HepG2 (cell line): ENCODE measurements at regions not wholly inside any gene's neighbourhood (a gene's known extent, or its start where the extent isn't known, plus 50 kb on each side); places are given as distances from the start of the nearest gene placed in this dataset.

Experiments
- ATAC-seq: fragments of 200-7000 bp; cut with Tn5 transposase; 3 replicates; pipeline ENCODE4 v1.9.1; 2020; ENCODE audit warnings: mild to moderate bottlenecking, moderate library complexity
- BruUV-seq: library from RNA; stranded (reverse); fragments of 400-500 nt; replicated peaks from 2 replicates; lab custom pipeline; 2021; lab: Mats Ljungman, UMichigan
- CTCF ChIA-PET: fragments of 300-600 bp; formaldehyde crosslinking; extraction: SDS; loops from one replicate; lab custom pipeline; 2021; ENCODE audit warnings: low total read pairs, inconsistent platforms, low intra/inter-chr PET ratio; lab: Yijun Ruan, JAX
- POLR2A ChIA-PET: fragments of 350-600 bp; sonication (Branson Sonifier 250); formaldehyde crosslinking; loops from one replicate; lab custom pipeline; 2020; ENCODE audit warnings: antibody characterized with exemption, inconsistent platforms; lab: Yijun Ruan, JAX
- DNase-seq: peaks from one replicate; pipeline ENCODE4 v3.0.0-alpha.2; 2015; ENCODE audit warnings: low spot score
- FAIRE-seq: peaks from 3 replicates; lab custom pipeline; 2011; peaks lifted over from hg19 to GRCh38; lab: Jason Lieb, UNC
- H2AFZ ChIP-seq: one replicate; pipeline ENCODE4 v1.6.1; 2011; ENCODE audit warnings: low read length, inconsistent platforms
- H3K27ac ChIP-seq: fragments of 300-600 bp; 3 replicates; pipeline ENCODE4 v1.8.0; 2011; ENCODE audit warnings: mixed run types, mild to moderate bottlenecking, mixed read lengths, low read length, inconsistent platforms; ENCODE audit not compliant: insufficient read depth; ENCODE audit errors: extremely low read length
- H3K27me3 ChIP-seq, 2 experiments: fragments of 200-600 bp in 1 of 2; 2 replicates in 1 of 2; 3 replicates in 1 of 2; pipeline versions ENCODE4 v1.6.0 to v1.8.0; 2011; ENCODE audit warnings: low read length in 2 of 2, mild to moderate bottlenecking in 2 of 2, moderate library complexity in 2 of 2, inconsistent platforms in 1 of 2; ENCODE audit not compliant: insufficient read depth in 2 of 2, control insufficient read depth in 1 of 2
- H3K36me3 ChIP-seq, 2 experiments: fragments of 200-600 bp in 1 of 2; replicated peaks in 1 of 2; 2 replicates in 1 of 2; 3 replicates in 1 of 2; pipeline versions ENCODE4 v1.5.1 to v1.8.0; 2011; ENCODE audit warnings: low read length in 2 of 2, inconsistent platforms in 1 of 2; ENCODE audit not compliant: insufficient read depth in 2 of 2, control insufficient read depth in 1 of 2
- H3K4me1 ChIP-seq: 2 replicates; pipeline ENCODE4 v1.5.1; 2012; ENCODE audit warnings: low read length, inconsistent platforms; ENCODE audit not compliant: insufficient read depth
- H3K4me2 ChIP-seq: 2 replicates; pipeline ENCODE4 v1.6.0; 2011; ENCODE audit warnings: low read depth, low read length, inconsistent platforms
- H3K4me3 ChIP-seq, 3 experiments: fragments of 200-600 bp in 1 of 3; sonication (generic), shearing (Covaris generic) in 1 of 3; replicated peaks in 1 of 3; 2 replicates each; pipeline ENCODE4 v1.5.1; 2011 to 2016; ENCODE audit warnings: low read length in 3 of 3, inconsistent platforms in 2 of 3, low read depth in 2 of 3, mild to moderate bottlenecking in 2 of 3, control low read depth in 1 of 3, mixed read lengths in 1 of 3; ENCODE audit not compliant: insufficient read depth in 1 of 3
- H3K79me2 ChIP-seq: one replicate; pipeline ENCODE4 v1.6.1; 2011; ENCODE audit warnings: low read length, inconsistent platforms; ENCODE audit not compliant: insufficient read depth
- H3K9ac ChIP-seq: 2 replicates; pipeline ENCODE4 v1.6.0; 2011; ENCODE audit warnings: mild to moderate bottlenecking, low read depth, low read length, inconsistent platforms; ENCODE audit not compliant: insufficient read depth
- H3K9me3 ChIP-seq: 2 replicates; pipeline ENCODE4 v1.5.1; 2012; ENCODE audit warnings: mild to moderate bottlenecking, low read length
- H4K20me1 ChIP-seq: 2 replicates; pipeline ENCODE4 v1.6.0; 2011; ENCODE audit warnings: inconsistent platforms, mild to moderate bottlenecking, low read length, moderate library complexity; ENCODE audit not compliant: insufficient read depth
- ARNT ChIP-seq: fragments of 450-650 bp; IDR thresholded peaks from 2 replicates; pipeline ENCODE4 v1.6.1; 2017
- ATF7 ChIP-seq, 2 experiments: fragments of 450-650 bp in 1 of 2; sonication (generic) in 1 of 2; formaldehyde crosslinking in 1 of 2; IDR thresholded peaks; 2 replicates each; pipeline versions ENCODE4 v1.4.0 to v1.6.1; 2016 to 2020; ENCODE audit warnings: antibody characterized with exemption in 1 of 2, mild to moderate bottlenecking in 1 of 2, missing genetic modification reagents in 1 of 2
- CERS6 ChIP-seq: sonication (generic); formaldehyde crosslinking; IDR thresholded peaks from 2 replicates; pipeline ENCODE4 v1.5.0; 2020; ENCODE audit warnings: missing genetic modification reagents
- GRHL1 ChIP-seq: sonication (generic); formaldehyde crosslinking; conservative IDR thresholded peaks from 2 replicates; pipeline ENCODE4 v1.8.0; 2022; ENCODE audit warnings: missing genetic modification reagents
- MLLT10 ChIP-seq: sonication (generic); formaldehyde crosslinking; IDR thresholded peaks from 2 replicates; pipeline ENCODE4 v1.4.0; 2020; ENCODE audit warnings: missing genetic modification reagents
- PHF20 ChIP-seq: sonication (generic); formaldehyde crosslinking; IDR thresholded peaks from 2 replicates; pipeline ENCODE4 v1.5.0; 2020; ENCODE audit warnings: mild to moderate bottlenecking, missing genetic modification reagents
- PTBP1 ChIP-seq: fragments of 200-400 bp; formaldehyde crosslinking; IDR thresholded peaks from 2 replicates; pipeline ENCODE4 v1.6.1; 2018; ENCODE audit warnings: low read length, low read depth; ENCODE audit not compliant: poor library complexity, severe bottlenecking
- REXO4 ChIP-seq: sonication (generic); formaldehyde crosslinking; IDR thresholded peaks from 2 replicates; pipeline ENCODE4 v1.8.0; 2022; ENCODE audit warnings: missing genetic modification reagents, mild to moderate bottlenecking, borderline replicate concordance
- RFX5 ChIP-seq: IDR thresholded peaks from 2 replicates; pipeline ENCODE4 v1.6.1; 2011; ENCODE audit warnings: low read depth, low read length, improper control_type of control experiment
- TFDP1 ChIP-seq: IDR thresholded peaks from 2 replicates; pipeline ENCODE4 v1.6.1; 2016; ENCODE audit warnings: missing compliant biosample characterization, missing genetic modification reagents, borderline replicate concordance
- ZNF616 ChIP-seq: sonication (generic); formaldehyde crosslinking; IDR thresholded peaks from 2 replicates; pipeline ENCODE4 v1.5.0; 2020; ENCODE audit warnings: low read depth, mild to moderate bottlenecking, missing genetic modification reagents
- ZSCAN9 ChIP-seq: IDR thresholded peaks from 2 replicates; pipeline ENCODE4 v1.6.1; 2016; ENCODE audit warnings: borderline replicate concordance
- WGBS: methylation state at CpG from one replicate; pipeline ENCODE4 v1.1.6; 2017; ENCODE audit warnings: low lambda C conversion rate; 5-methylcytosine and 5-hydroxymethylcytosine counted together
- in situ Hi-C: cut with HindIII; loops from 2 replicates; pipeline ENCODE4 v1.10.0; 2017; ENCODE audit warnings: low pct_unique_long_range_greater_than_20kb; ENCODE audit not compliant: extremely low pct_ligation_motif_present
- intact Hi-C: fragments of 100-400 bp; cut with micrococcal nuclease; formaldehyde crosslinking; loops from one replicate; pipeline ENCODE4 v1.10.0; 2022; ENCODE audit not compliant: unreplicated experiment

GRCh38 chr5:61802456-61802855, 470.4 kb downstream of the ZSWIM6 start:
- H3K4me3 ChIP-seq = no peak overlapping the region
- H3K79me2 ChIP-seq = no peaks in the 10 kb centered on the region
- BruUV-seq = no TSS peak
- no peaks in the 10 kb centered on the region for H3K9me3 ChIP-seq
- ChIA-PET CTCF (no interaction called here), POLR2A (no interaction called here)
- FAIRE-seq = no peak
- in situ Hi-C loops = no loop called here
- DNase-seq = no peak
- H3K27me3 ChIP-seq = no peaks in the 10 kb centered on the region
- no peak overlapping the region for H3K27ac ChIP-seq
- H3K4me2 ChIP-seq = no peak overlapping the region
- TF ChIP-seq ATF7 (IDR thresholded peaks at IDR 0.05) = 0 out of 2 replicates have a peak, but pooled peaks have one; percentile 22
- no peak for TF ChIP-seq ATF7 (CRISPR knock-in tag; IDR thresholded peaks at IDR 0.05)
- TF ChIP-seq MLLT10 (CRISPR knock-in tag) = no peak
- WGBS = 4% methylated on average over 2 of the region's 2 CpGs
- H3K4me1 ChIP-seq = no peaks in the 10 kb centered on the region
- no peak for ATAC-seq
- no peaks in the 10 kb centered on the region for H3K36me3 ChIP-seq
- H2AFZ ChIP-seq = no peak overlapping the region
- intact Hi-C loops = no loop called here
- H3K9ac ChIP-seq = no peak overlapping the region
- no peaks in the 10 kb centered on the region for H4K20me1 ChIP-seq

- POLR2A ChIA-PET = no interaction called here
- Histone ChIP-seq H3K79me2 (no peaks in the 10 kb centered on the region), H3K27ac (no peak overlapping the region), H3K4me1 (no peaks in the 10 kb centered on the region), H4K20me1 (no peaks in the 10 kb centered on the region), H3K27me3 (no peaks in the 10 kb centered on the region), H3K9ac (no peak overlapping the region), H3K4me3 (no peak overlapping the region), H2AFZ (no peak overlapping the region), H3K36me3 (no peaks in the 10 kb centered on the region), H3K4me2 (no peak overlapping the region), H3K9me3 (no peaks in the 10 kb centered on the region)
- CTCF ChIA-PET = no interaction called here
- 12% methylated on average over 4 of the region's 5 CpGs for WGBS
- intact Hi-C loops (no loop called here), in situ Hi-C loops (no loop called here)
- no TSS peak for BruUV-seq
- DNase-seq (no peak), ATAC-seq (no peak), FAIRE-seq (no peak)
- TF ChIP-seq TFDP1 (CRISPR knock-in tag) (no peak), ZNF616 (no peak), RFX5 (no peak), REXO4 (CRISPR knock-in tag) (no peak), CERS6 (no peak), ARNT (no peak), ZSCAN9 (CRISPR knock-in tag) (no peak), PHF20 (CRISPR knock-in tag) (no peak), GRHL1 (CRISPR knock-in tag) (no peak), ATF7 (IDR thresholded peaks at IDR 0.05) (no peak), ATF7 (CRISPR knock-in tag; IDR thresholded peaks at IDR 0.05) (no peak), PTBP1 (no peak)
Measured at GRCh38 chr5:61805101-61805500, 473.0 kb downstream of the ZSWIM6 start.
